Activated CD8-positive, alpha-beta T cell treated with anti-CD3 and anti-CD28 coated beads for 36 hours (primary cell): ENCODE measurements at regions not wholly inside any gene's neighbourhood (a gene's known extent, or its start where the extent isn't known, plus 50 kb on each side); places are given as distances from the start of the nearest gene placed in this dataset.

Experiments used
- ATAC-seq: fragments of 200-7000 bp; cut with Tn5 transposase; one replicate; pipeline ENCODE4 v1.10.0; 2021; ENCODE audit warnings: mild to moderate bottlenecking, moderate library complexity
- CTCF ChIA-PET: fragments of 350-600 bp; sonication (Branson Sonifier 250); formaldehyde crosslinking; loops from one replicate; lab custom pipeline; 2021; ENCODE audit warnings: antibody characterized with exemption; lab: Charles Lee
- POLR2A ChIA-PET: fragments of 350-600 bp; sonication (Branson Sonifier 250); formaldehyde crosslinking; loops from one replicate; lab custom pipeline; 2021; ENCODE audit warnings: antibody characterized with exemption; lab: Charles Lee
- DNase-seq: peaks from one replicate; pipeline ENCODE4 v3.0.0-alpha.2; 2020
- H3K27ac Mint-ChIP-seq: one replicate; pipeline ENCODE4 v1.8.0; 2021; ENCODE audit warnings: mild to moderate bottlenecking, mixed read lengths
- H3K27me3 Mint-ChIP-seq: one replicate; pipeline ENCODE4 v1.8.0; 2021; ENCODE audit warnings: mixed read lengths
- H3K36me3 Mint-ChIP-seq: one replicate; pipeline ENCODE4 v1.8.0; 2021; ENCODE audit warnings: low read depth, mixed read lengths
- H3K4me1 Mint-ChIP-seq: one replicate; pipeline ENCODE4 v1.8.0; 2021; ENCODE audit warnings: low read depth, mixed read lengths
- H3K4me3 Mint-ChIP-seq: one replicate; pipeline ENCODE4 v1.8.0; 2021; ENCODE audit warnings: mild to moderate bottlenecking, moderate library complexity, mixed read lengths
- H3K9me3 Mint-ChIP-seq: one replicate; pipeline ENCODE4 v1.8.0; 2021; ENCODE audit warnings: mixed read lengths
- intact Hi-C: fragments of 100-400 bp; cut with micrococcal nuclease; formaldehyde crosslinking; loops from one replicate; pipeline ENCODE4 v1.10.0; 2022
- TF ChIP-seq, protein P1 (sequence below): fragments of 200-600 bp; IDR thresholded peaks from one replicate; pipeline ENCODE4 v1.8.0; 2022; ENCODE audit warnings: antibody characterized with exemption, mild to moderate bottlenecking

DNA sequence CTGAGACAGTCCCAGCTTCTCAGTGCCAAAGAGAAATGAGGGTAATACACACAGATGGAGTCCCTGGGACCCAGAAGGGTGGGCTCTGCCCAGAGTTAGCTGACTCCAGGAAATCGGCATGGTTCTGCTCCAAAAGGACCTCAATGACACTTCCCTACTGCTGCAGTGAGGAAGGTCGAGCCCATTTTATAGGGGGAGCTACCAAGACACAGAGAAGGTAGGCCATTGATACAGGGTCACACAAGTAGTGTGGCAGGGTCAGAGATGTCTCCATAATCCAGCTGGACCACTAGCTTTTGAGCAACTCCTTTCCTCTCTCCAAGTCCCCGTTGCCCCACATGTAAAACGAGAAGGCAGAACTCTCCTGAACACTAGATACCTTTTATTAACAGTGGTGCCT lies 276.9 kb downstream of the MYCN start:
- H3K27ac Mint-ChIP-seq = no peak overlapping the region
- TF ChIP-seq, protein P1, sequence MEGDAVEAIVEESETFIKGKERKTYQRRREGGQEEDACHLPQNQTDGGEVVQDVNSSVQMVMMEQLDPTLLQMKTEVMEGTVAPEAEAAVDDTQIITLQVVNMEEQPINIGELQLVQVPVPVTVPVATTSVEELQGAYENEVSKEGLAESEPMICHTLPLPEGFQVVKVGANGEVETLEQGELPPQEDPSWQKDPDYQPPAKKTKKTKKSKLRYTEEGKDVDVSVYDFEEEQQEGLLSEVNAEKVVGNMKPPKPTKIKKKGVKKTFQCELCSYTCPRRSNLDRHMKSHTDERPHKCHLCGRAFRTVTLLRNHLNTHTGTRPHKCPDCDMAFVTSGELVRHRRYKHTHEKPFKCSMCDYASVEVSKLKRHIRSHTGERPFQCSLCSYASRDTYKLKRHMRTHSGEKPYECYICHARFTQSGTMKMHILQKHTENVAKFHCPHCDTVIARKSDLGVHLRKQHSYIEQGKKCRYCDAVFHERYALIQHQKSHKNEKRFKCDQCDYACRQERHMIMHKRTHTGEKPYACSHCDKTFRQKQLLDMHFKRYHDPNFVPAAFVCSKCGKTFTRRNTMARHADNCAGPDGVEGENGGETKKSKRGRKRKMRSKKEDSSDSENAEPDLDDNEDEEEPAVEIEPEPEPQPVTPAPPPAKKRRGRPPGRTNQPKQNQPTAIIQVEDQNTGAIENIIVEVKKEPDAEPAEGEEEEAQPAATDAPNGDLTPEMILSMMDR = no peak
- POLR2A ChIA-PET = no interaction called here
- DNase-seq = no peak
- H3K27me3 Mint-ChIP-seq = peaks cover 2% of the 10 kb centered on the region
- no peak overlapping the region for H3K4me3 Mint-ChIP-seq
- no peak for ATAC-seq
- no peaks in the 10 kb centered on the region for H3K4me1 Mint-ChIP-seq
- H3K9me3 Mint-ChIP-seq = no peaks in the 10 kb centered on the region
- CTCF ChIA-PET = no interaction called here
- intact Hi-C loops = no loop called here
- no peaks in the 10 kb centered on the region for H3K36me3 Mint-ChIP-seq

DNA sequence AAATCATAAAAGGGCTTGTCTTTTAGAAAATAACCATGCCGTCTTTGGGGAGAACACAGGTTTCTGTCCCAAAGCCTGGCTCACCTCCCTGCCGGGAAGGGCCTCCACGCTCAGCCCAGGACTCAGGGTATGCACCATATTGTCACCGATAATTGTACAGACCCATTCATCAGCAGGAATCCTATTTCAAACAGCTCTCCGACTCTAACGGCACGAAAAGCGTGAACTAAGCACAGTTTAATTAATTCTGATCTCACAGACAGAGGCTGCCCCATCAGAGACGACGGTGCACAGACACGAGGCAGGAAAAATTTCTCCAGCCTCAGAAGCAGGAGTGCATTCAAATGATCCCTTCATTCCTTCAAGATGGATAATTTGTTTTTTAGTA lies 276.2 kb downstream of the MYCN start:
- intact Hi-C loops = no loop called here
- H3K4me1 Mint-ChIP-seq = no peaks in the 10 kb centered on the region
- CTCF ChIA-PET = no interaction called here
- TF ChIP-seq, protein P1 = no peak
- DNase-seq = no peak
- H3K27me3 Mint-ChIP-seq = peaks cover 2% of the 10 kb centered on the region
- no peaks in the 10 kb centered on the region for H3K9me3 Mint-ChIP-seq
- ATAC-seq = no peak
- H3K4me3 Mint-ChIP-seq = no peak overlapping the region
- H3K27ac Mint-ChIP-seq = no peak overlapping the region
- POLR2A ChIA-PET = no interaction called here
- no peaks in the 10 kb centered on the region for H3K36me3 Mint-ChIP-seq

GRCh38 chr2:16215902-16216557 lies 275.7 kb downstream of the MYCN start:
- TF ChIP-seq, protein P1 = no peak
- POLR2A ChIA-PET = no interaction called here
- no peaks in the 10 kb centered on the region for H3K4me1 Mint-ChIP-seq

DNA sequence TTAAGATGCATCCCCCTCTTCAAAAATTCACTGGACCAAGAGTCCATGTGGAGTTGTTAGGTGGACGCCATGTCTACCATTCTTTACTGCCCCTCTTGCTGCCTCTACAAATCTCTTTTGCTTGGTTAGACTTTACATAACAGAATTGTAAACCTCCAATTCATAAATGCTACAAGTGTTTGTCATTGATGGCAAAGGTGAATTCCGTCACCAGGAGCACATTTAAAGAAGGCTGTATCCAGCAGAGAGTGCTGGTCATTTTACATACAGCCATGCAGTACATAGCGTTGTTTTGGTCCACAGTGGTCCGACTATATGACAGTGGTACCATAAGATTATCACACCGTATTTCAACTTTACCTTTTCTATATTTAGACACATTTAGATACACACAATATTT lies 274.5 kb downstream of the MYCN start:
- no peaks in the 10 kb centered on the region for H3K4me1 Mint-ChIP-seq

More at GRCh38 chr2:16215902-16216557, 275.7 kb downstream of the MYCN start:
- intact Hi-C loops = no loop called here
- DNase-seq = no peak
- Mint-ChIP-seq H3K4me3 (no peak overlapping the region), H3K36me3 (no peaks in the 10 kb centered on the region), H3K27me3 (peaks cover 3% of the 10 kb centered on the region), H3K27ac (no peak overlapping the region), H3K9me3 (no peaks in the 10 kb centered on the region)
- CTCF ChIA-PET = no interaction called here
- ATAC-seq = no peak

DNA sequence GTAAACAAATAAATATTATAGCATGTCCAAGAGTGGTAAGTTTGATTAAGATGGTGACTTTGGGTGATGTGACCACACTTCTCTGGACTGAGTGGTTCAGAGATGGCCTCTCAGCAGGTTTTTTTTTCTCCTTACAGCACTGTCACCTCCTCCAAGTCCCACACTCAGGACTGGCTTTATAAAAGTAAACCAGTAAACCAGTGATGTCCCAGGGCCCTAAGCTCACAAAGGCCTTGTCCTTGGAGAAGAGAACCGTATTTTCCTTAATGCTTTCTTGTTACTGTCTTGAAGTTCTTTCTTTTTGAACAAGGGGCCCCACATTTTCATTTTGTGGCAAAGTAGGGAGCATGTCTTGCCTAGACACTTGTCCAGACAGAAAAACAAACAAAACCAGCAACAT lies 274.0 kb downstream of the MYCN start:
- Mint-ChIP-seq H3K4me3 (no peak overlapping the region), H3K27ac (no peak overlapping the region), H3K36me3 (no peaks in the 10 kb centered on the region), H3K4me1 (no peaks in the 10 kb centered on the region), H3K9me3 (no peaks in the 10 kb centered on the region), H3K27me3 (peaks cover 6% of the 10 kb centered on the region)
- ChIA-PET POLR2A (no interaction called here), CTCF (no interaction called here)
- TF ChIP-seq, protein P1 = no peak
- no peak for ATAC-seq
- intact Hi-C loops = no loop called here
- DNase-seq = no peak

More for the DNA sequence above, 274.5 kb downstream of the MYCN start:
- peaks cover 6% of the 10 kb centered on the region for H3K27me3 Mint-ChIP-seq
- CTCF ChIA-PET = no interaction called here
- no peaks in the 10 kb centered on the region for H3K36me3 Mint-ChIP-seq
- TF ChIP-seq, protein P1 = no peak
- no peak overlapping the region for H3K4me3 Mint-ChIP-seq
- no peaks in the 10 kb centered on the region for H3K9me3 Mint-ChIP-seq
- intact Hi-C loops = no loop called here
- no peak overlapping the region for H3K27ac Mint-ChIP-seq
- no peak for DNase-seq
- POLR2A ChIA-PET = no interaction called here
- no peak for ATAC-seq
